CD4-positive, alpha-beta T cell treated with Interleukin-6 at 100 ng/mL for 8 hours (primary cell): ENCODE measurements at regions not wholly inside any gene's neighbourhood (a gene's known extent, or its start where the extent isn't known, plus 50 kb on each side); places are given as distances from the start of the nearest gene placed in this dataset.

Experiments
- DNase-seq: peaks from one replicate; pipeline ENCODE4 v3.0.0-alpha.2; 2020; ENCODE audit warnings: mixed read lengths, low spot score

- DNase-seq: no peak
Observed at GRCh38 chr20:51156041-51156982, 133.4 kb upstream of the KCNG1 start.

GRCh38 chr20:51154708-51155690, 132.1 kb upstream of the KCNG1 start:
- DNase-seq: no peak

GRCh38 chr20:51153867-51154707, 131.2 kb upstream of the KCNG1 start:
- no peak for DNase-seq

GRCh38 chr20:51148941-51149340, 126.0 kb upstream of the KCNG1 start:
- no peak for DNase-seq

- no peak for DNase-seq
Observed at GRCh38 chr20:51144476-51144875, 121.6 kb upstream of the KCNG1 start.

- no peak for DNase-seq
Observed at GRCh38 chr20:51143652-51144051, 120.7 kb upstream of the KCNG1 start.

GRCh38 chr20:51142448-51142847, 119.5 kb upstream of the KCNG1 start:
- DNase-seq: no peak

GRCh38 chr20:51140671-51141070, 117.8 kb upstream of the KCNG1 start:
- DNase-seq: no peak

- DNase-seq: no peak
Observed at GRCh38 chr20:51139891-51140290, 117.0 kb upstream of the KCNG1 start.

- no peak for DNase-seq
Observed at GRCh38 chr20:51138576-51138975, 115.7 kb upstream of the KCNG1 start.

- DNase-seq: no peak
Observed at GRCh38 chr20:51137461-51137860, 114.6 kb upstream of the KCNG1 start.

- no peak for DNase-seq
Observed at GRCh38 chr20:51135926-51136715, 113.2 kb upstream of the KCNG1 start.

- no peak for DNase-seq
Observed at GRCh38 chr20:51134405-51134804, 111.5 kb upstream of the KCNG1 start.

- DNase-seq: no peak
Observed at GRCh38 chr20:51132279-51132678, 109.4 kb upstream of the KCNG1 start.

- no peak for DNase-seq
Observed at GRCh38 chr20:51131811-51132210, 108.9 kb upstream of the KCNG1 start.

GRCh38 chr20:51129147-51129776, 106.4 kb upstream of the KCNG1 start:
- DNase-seq: no peak

GRCh38 chr20:51128198-51128597, 105.3 kb upstream of the KCNG1 start:
- no peak for DNase-seq

- no peak for DNase-seq
Observed at GRCh38 chr20:51127713-51128112, 104.8 kb upstream of the KCNG1 start.

GRCh38 chr20:51126337-51126736, 103.4 kb upstream of the KCNG1 start:
- DNase-seq: no peak

GRCh38 chr20:51125780-51126179, 102.9 kb upstream of the KCNG1 start:
- no peak for DNase-seq
